Endothelial cell of umbilical vein (primary cell): ENCODE measurements at regions not wholly inside any gene's neighbourhood (a gene's known extent, or its start where the extent isn't known, plus 50 kb on each side); places are given as distances from the start of the nearest gene placed in this dataset.

Experiments
- BruUV-seq: library from RNA; stranded (reverse); fragments of 400-500 nt; replicated peaks from 2 replicates; lab custom pipeline; 2021; lab: Mats Ljungman, UMichigan
- CTCF ChIA-PET: fragments of 300-600, 350-600 bp; sonication (Branson Sonifier 250); formaldehyde crosslinking; loops from one replicate; lab custom pipeline; 2021; ENCODE audit warnings: antibody characterized with exemption, inconsistent platforms; lab: Charles Lee
- POLR2A ChIA-PET: fragments of 300-600, 350-600 bp; sonication (Branson Sonifier 250); formaldehyde crosslinking; loops from one replicate; lab custom pipeline; 2021; ENCODE audit warnings: antibody characterized with exemption, inconsistent platforms; lab: Charles Lee
- DNase-seq: peaks from one replicate; pipeline ENCODE4 v3.0.0-alpha.2; 2011; ENCODE audit warnings: low read depth, low spot score
- FAIRE-seq: peaks from 2 replicates; lab custom pipeline; 2011; peaks lifted over from hg19 to GRCh38; lab: Jason Lieb, UNC
- H2AFZ ChIP-seq: 2 replicates; pipeline ENCODE4 v1.6.0; 2012; ENCODE audit warnings: low read depth, low read length, control low read depth, inconsistent platforms
- H3K27ac ChIP-seq: 2 replicates; pipeline ENCODE4 v1.5.1; 2011; ENCODE audit warnings: low read depth, mild to moderate bottlenecking, control low read depth, low read length, moderate library complexity; ENCODE audit not compliant: insufficient read depth
- H3K27me3 ChIP-seq, 2 experiments: 2 replicates each; pipeline versions ENCODE4 v1.6.0 to v1.6.1; 2011; ENCODE audit warnings: low read length in 2 of 2, mixed read lengths in 1 of 2; ENCODE audit not compliant: control insufficient read depth in 2 of 2, insufficient read depth in 2 of 2
- H3K36me3 ChIP-seq, 2 experiments: 2 replicates in 1 of 2; 3 replicates in 1 of 2; pipeline ENCODE4 v1.5.1; 2011; ENCODE audit warnings: low read length in 2 of 2, mild to moderate bottlenecking in 1 of 2, moderate library complexity in 1 of 2; ENCODE audit not compliant: control insufficient read depth in 2 of 2, insufficient read depth in 2 of 2; ENCODE audit errors: extremely low read depth in 1 of 2
- H3K4me1 ChIP-seq: 3 replicates; pipeline ENCODE4 v1.5.1; 2011; ENCODE audit warnings: mild to moderate bottlenecking, low read length; ENCODE audit not compliant: control insufficient read depth, insufficient read depth; ENCODE audit errors: extremely low read depth
- H3K4me2 ChIP-seq: 2 replicates; pipeline ENCODE4 v1.6.1; 2011; ENCODE audit warnings: low read length, control low read depth, mixed read lengths; ENCODE audit not compliant: insufficient read depth
- H3K4me3 ChIP-seq, 3 experiments: fragments of 200-600 bp in 1 of 3; sonication (generic), shearing (Covaris generic) in 1 of 3; replicated peaks in 1 of 3; 2 replicates each; pipeline ENCODE4 v1.5.1; 2011 to 2016; ENCODE audit warnings: control low read depth in 3 of 3, low read length in 3 of 3, mild to moderate bottlenecking in 2 of 3, inconsistent platforms in 1 of 3, low read depth in 1 of 3, moderate library complexity in 1 of 3; ENCODE audit not compliant: insufficient read depth in 1 of 3
- H3K79me2 ChIP-seq: 2 replicates; pipeline ENCODE4 v1.6.0; 2012; ENCODE audit warnings: low read length, inconsistent platforms; ENCODE audit not compliant: control insufficient read depth, insufficient read depth
- H3K9ac ChIP-seq: replicated peaks from 2 replicates; pipeline ENCODE3; 2011; ENCODE audit warnings: low read length, control low read depth; ENCODE audit not compliant: insufficient read depth; ENCODE audit errors: extremely low read depth
- H3K9me1 ChIP-seq: replicated peaks from 3 replicates; pipeline ENCODE4 v1.6.0; 2011; ENCODE audit warnings: mild to moderate bottlenecking, low read length; ENCODE audit not compliant: control insufficient read depth, insufficient read depth; ENCODE audit errors: extremely low read depth
- H3K9me3 ChIP-seq: replicated peaks from 2 replicates; pipeline ENCODE4 v1.5.1; 2012; ENCODE audit warnings: low read length, inconsistent platforms; ENCODE audit not compliant: control insufficient read depth, insufficient read depth
- H4K20me1 ChIP-seq: replicated peaks from 2 replicates; pipeline ENCODE3; 2011; ENCODE audit warnings: mild to moderate bottlenecking, low read length; ENCODE audit not compliant: control insufficient read depth, insufficient read depth; ENCODE audit errors: extremely low read depth
- CTCF ChIP-seq, 2 donors: IDR thresholded peaks; 1 replicate in 1 of 2; 2 replicates in 1 of 2; pipeline ENCODE4 v1.5.1; 2011; ENCODE audit warnings: low read length in 2 of 2, mild to moderate bottlenecking in 2 of 2, moderate library complexity in 2 of 2, control low read depth in 1 of 2, inconsistent platforms in 1 of 2, low read depth in 1 of 2; ENCODE audit not compliant: insufficient read depth in 1 of 2; ENCODE audit errors: extremely low read depth in 1 of 2
- EZH2 ChIP-seq: IDR thresholded peaks from 2 replicates; pipeline ENCODE4 v1.6.1; 2012; ENCODE audit warnings: borderline replicate concordance, low read depth, mild to moderate bottlenecking, moderate library complexity, low read length, inconsistent platforms; ENCODE audit not compliant: severe bottlenecking
- FOS ChIP-seq: IDR thresholded peaks from 2 replicates; pipeline ENCODE4 v1.6.1; 2011; ENCODE audit warnings: mild to moderate bottlenecking, low read length, moderate library complexity, borderline replicate concordance; ENCODE audit not compliant: insufficient read depth
- GATA2 ChIP-seq: IDR thresholded peaks from 2 replicates; pipeline ENCODE4 v1.7.0; 2011; ENCODE audit warnings: low read depth, mild to moderate bottlenecking, moderate library complexity, mixed read lengths, low read length; ENCODE audit not compliant: insufficient read length, insufficient read depth
- JUN ChIP-seq: IDR thresholded peaks from 2 replicates; pipeline ENCODE4 v1.6.1; 2011; ENCODE audit warnings: borderline replicate concordance, low read depth; ENCODE audit not compliant: insufficient read length, insufficient read depth
- MAX ChIP-seq: IDR thresholded peaks from 2 replicates; pipeline ENCODE4 v1.6.1; 2011; ENCODE audit not compliant: insufficient read depth, insufficient read length
- MYC ChIP-seq: IDR thresholded peaks from one replicate; pipeline ENCODE4 v1.6.1; 2011; ENCODE audit warnings: mild to moderate bottlenecking, low read depth, low read length
- POLR2A ChIP-seq: IDR thresholded peaks from 2 replicates; pipeline ENCODE4 v1.6.1; 2012; ENCODE audit warnings: low read depth, mild to moderate bottlenecking, control low read depth, low read length
- POLR2AphosphoS5 ChIP-seq: IDR thresholded peaks from 2 replicates; pipeline ENCODE4 v1.6.1; 2012; ENCODE audit warnings: low read depth, mild to moderate bottlenecking, control low read depth, low read length, moderate library complexity; ENCODE audit not compliant: insufficient read depth
- dilution Hi-C: fragments of 300-500 bp; cut with MboI; formaldehyde crosslinking; loops from one replicate; pipeline ENCODE4 v1.15.0; 2019; ENCODE audit warnings: low sequenced_read_pairs; ENCODE audit not compliant: extremely low pct_ligation_motif_present
- intact Hi-C: fragments of 100-400 bp; cut with micrococcal nuclease; formaldehyde crosslinking; loops from one replicate; pipeline ENCODE4 v1.10.0; 2022

- Histone ChIP-seq H3K27me3 (no peaks in the 10 kb centered on the region), H3K9me3 (no peaks in the 10 kb centered on the region), H2AFZ (no peak overlapping the region), H3K9ac (no peak overlapping the region), H4K20me1 (no peaks in the 10 kb centered on the region), H3K79me2 (no peaks in the 10 kb centered on the region), H3K4me1 (no peaks in the 10 kb centered on the region), H3K36me3 (no peaks in the 10 kb centered on the region), H3K4me2 (no peak overlapping the region), H3K27ac (no peak overlapping the region), H3K9me1 (no peaks in the 10 kb centered on the region), H3K4me3 (no peak overlapping the region)
- DNase-seq (no peak), FAIRE-seq (no peak)
- ChIA-PET CTCF (interaction anchor here (4.0 kb wide), 1 partner anchor 998 kb away, joined by 86 read pairs; no protein-coding TSS in a partner anchor), POLR2A (no interaction called here)
- no TSS peak for BruUV-seq
- dilution Hi-C loops (no loop called here), intact Hi-C loops (loop anchor here (2.0 to 10.0 kb wide), 2 partner anchors 823 to 1581 kb away; no protein-coding TSS in a partner anchor)
- TF ChIP-seq MYC (no peak), CTCF (IDR thresholded peaks at IDR 0.05; ENCODE audit: extremely low read depth in 1 of 2, insufficient read depth in 1 of 2, low read depth in 1 of 2, low read length in 2 of 2) (no peak)
Observed at GRCh38 chr11:109695696-109696095, 273.7 kb downstream of the C11orf87 start.

- ChIA-PET POLR2A (no interaction called here), CTCF (interaction anchor here (0.7 to 4.0 kb wide), 17 partner anchors 10 to 1578 kb away, joined by 3 to 86 read pairs (median 4); partner anchors contain the start of gene DDX10)
- H3K27me3 ChIP-seq, result no peaks in the 10 kb centered on the region
- H2AFZ ChIP-seq, result no peak overlapping the region
- no peak overlapping the region for H3K4me3 ChIP-seq
- intact Hi-C loops, result loop anchor here (2.0 to 10.0 kb wide), 2 partner anchors 824 to 1582 kb away; no protein-coding TSS in a partner anchor
- no TSS peak for BruUV-seq
- no peaks in the 10 kb centered on the region for H3K9me3 ChIP-seq
- H3K27ac ChIP-seq, result no peak overlapping the region
- DNase-seq (no peak), FAIRE-seq (no peak)
- dilution Hi-C loops, result no loop called here
- no peaks in the 10 kb centered on the region for H3K79me2 ChIP-seq
- no peaks in the 10 kb centered on the region for H3K4me1 ChIP-seq
- H3K9me1 ChIP-seq, result no peaks in the 10 kb centered on the region
- no peaks in the 10 kb centered on the region for H3K36me3 ChIP-seq
- H3K9ac ChIP-seq, result no peak overlapping the region
- TF ChIP-seq EZH2 (no peak), POLR2AphosphoS5 (no peak), MAX (no peak), MYC (no peak), POLR2A (no peak), JUN (no peak), FOS (no peak), GATA2 (no peak), CTCF (IDR thresholded peaks at IDR 0.05; ENCODE audit: extremely low read depth in 1 of 2, insufficient read depth in 1 of 2, low read depth in 1 of 2, low read length in 2 of 2) (no peak)
- no peak overlapping the region for H3K4me2 ChIP-seq
- no peaks in the 10 kb centered on the region for H4K20me1 ChIP-seq
Observed at GRCh38 chr11:109696191-109696897, 274.4 kb downstream of the C11orf87 start.
